Tongue (tissue), 1 donor: ENCODE measurements at regions not wholly inside any gene's neighbourhood (a gene's known extent, or its start where the extent isn't known, plus 50 kb on each side); places are given as distances from the start of the nearest gene placed in this dataset.

ENCODE experiments used
- DNase-seq: peaks from one replicate; pipeline ENCODE4 v3.0.0-alpha.2; 2015

- DNase-seq = no peak
Observed at GRCh38 chr2:5955921-5956320, 263.7 kb downstream of the SOX11 start.

GRCh38 chr2:5959836-5960820, 267.9 kb downstream of the SOX11 start:
- no peak for DNase-seq

GRCh38 chr2:5967506-5967905, 275.3 kb downstream of the SOX11 start:
- no peak for DNase-seq

- peak; percentile 68 for DNase-seq
Observed at GRCh38 chr2:5969303-5969702, 277.1 kb downstream of the SOX11 start.

GRCh38 chr2:5970347-5970746, 278.2 kb downstream of the SOX11 start:
- DNase-seq = no peak

GRCh38 chr2:5974477-5974876, 282.3 kb downstream of the SOX11 start:
- DNase-seq = no peak

- no peak for DNase-seq
Observed at GRCh38 chr2:5975401-5975800, 283.2 kb downstream of the SOX11 start.

- no peak for DNase-seq
Observed at GRCh38 chr2:5976531-5977065, 284.4 kb downstream of the SOX11 start.

GRCh38 chr2:5977477-5977876, 285.3 kb downstream of the SOX11 start:
- DNase-seq = no peak

GRCh38 chr2:5978131-5978751, 286.1 kb downstream of the SOX11 start:
- no peak for DNase-seq

GRCh38 chr2:5980450-5981190, 288.4 kb downstream of the SOX11 start:
- no peak for DNase-seq

GRCh38 chr2:5982193-5982902, 290.2 kb downstream of the SOX11 start:
- no peak for DNase-seq

- DNase-seq = no peak
Observed at GRCh38 chr2:5982903-5983265, 290.7 kb downstream of the SOX11 start.

GRCh38 chr2:5983511-5984272, 291.5 kb downstream of the SOX11 start:
- DNase-seq = no peak

GRCh38 chr2:5984273-5984655, 292.1 kb downstream of the SOX11 start:
- no peak for DNase-seq

- DNase-seq = no peak
Observed at GRCh38 chr2:5984946-5985345, 292.8 kb downstream of the SOX11 start.

- DNase-seq = no peak
Observed at GRCh38 chr2:5985536-5986385, 293.6 kb downstream of the SOX11 start.

GRCh38 chr2:5986801-5987787, 294.9 kb downstream of the SOX11 start:
- DNase-seq = no peak

GRCh38 chr2:5988120-5988519, 295.9 kb downstream of the SOX11 start:
- DNase-seq = no peak
